ENCODE measurements at regions not wholly inside any gene's neighbourhood (a gene's known extent, or its start where the extent isn't known, plus 50 kb on each side); places are given as distances from the start of the nearest gene placed in this dataset.

DNA sequence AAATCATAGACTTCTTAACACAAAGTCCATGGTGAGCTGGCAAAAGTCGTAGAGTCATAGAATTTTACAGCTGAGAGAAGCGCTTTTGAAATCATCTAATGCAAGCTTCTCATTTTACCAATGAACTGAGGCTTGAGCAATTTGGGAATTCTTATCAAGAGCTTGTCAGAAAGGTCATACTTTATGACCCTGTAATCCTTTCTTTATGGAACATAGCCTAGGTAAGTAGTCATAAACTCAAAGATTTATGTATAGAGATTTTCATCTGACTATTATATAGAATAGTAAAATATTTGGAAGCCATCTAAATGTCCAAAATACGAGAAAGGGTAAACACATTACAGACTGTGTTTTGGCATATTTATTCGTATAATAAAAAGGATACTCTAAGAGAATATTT, 563.5 kb downstream of the PCDH7 start:
- Mint-ChIP-seq H3K9me3 (peaks cover 16% of the 10 kb centered on the region), H3K36me3 (no peaks in the 10 kb centered on the region), H3K4me1 (ENCODE audit: unreplicated experiment) (no peaks in the 10 kb centered on the region), H3K4me3 (no peak overlapping the region), H3K27me3 (no peaks in the 10 kb centered on the region), H3K27ac (no peak overlapping the region)
- no peak for DNase-seq (ENCODE audit: extremely low spot score, unreplicated experiment)
- TF ChIP-seq, protein P1, sequence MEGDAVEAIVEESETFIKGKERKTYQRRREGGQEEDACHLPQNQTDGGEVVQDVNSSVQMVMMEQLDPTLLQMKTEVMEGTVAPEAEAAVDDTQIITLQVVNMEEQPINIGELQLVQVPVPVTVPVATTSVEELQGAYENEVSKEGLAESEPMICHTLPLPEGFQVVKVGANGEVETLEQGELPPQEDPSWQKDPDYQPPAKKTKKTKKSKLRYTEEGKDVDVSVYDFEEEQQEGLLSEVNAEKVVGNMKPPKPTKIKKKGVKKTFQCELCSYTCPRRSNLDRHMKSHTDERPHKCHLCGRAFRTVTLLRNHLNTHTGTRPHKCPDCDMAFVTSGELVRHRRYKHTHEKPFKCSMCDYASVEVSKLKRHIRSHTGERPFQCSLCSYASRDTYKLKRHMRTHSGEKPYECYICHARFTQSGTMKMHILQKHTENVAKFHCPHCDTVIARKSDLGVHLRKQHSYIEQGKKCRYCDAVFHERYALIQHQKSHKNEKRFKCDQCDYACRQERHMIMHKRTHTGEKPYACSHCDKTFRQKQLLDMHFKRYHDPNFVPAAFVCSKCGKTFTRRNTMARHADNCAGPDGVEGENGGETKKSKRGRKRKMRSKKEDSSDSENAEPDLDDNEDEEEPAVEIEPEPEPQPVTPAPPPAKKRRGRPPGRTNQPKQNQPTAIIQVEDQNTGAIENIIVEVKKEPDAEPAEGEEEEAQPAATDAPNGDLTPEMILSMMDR (conservative IDR thresholded peaks at IDR 0.05) = no peak

DNA sequence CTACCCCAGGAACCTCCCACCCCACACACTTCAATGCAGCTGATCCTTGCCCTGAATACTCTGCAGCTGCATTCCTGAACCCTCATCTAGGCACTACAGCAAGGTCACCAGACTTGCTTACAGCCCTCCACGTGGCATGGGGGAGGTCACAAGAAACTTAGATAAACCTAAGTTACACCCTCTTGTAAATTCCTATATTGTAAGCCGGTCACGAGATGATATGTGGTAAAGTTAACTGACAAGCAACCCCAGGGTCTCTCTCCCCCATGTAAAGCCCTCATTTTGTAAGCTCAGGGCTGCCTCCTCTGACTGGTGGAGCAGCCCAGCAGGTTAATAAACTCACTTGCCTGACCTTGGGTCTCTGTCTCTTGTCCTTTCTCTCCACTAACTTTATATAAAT, 570.7 kb downstream of the PCDH7 start:
- no peak overlapping the region for H3K27ac Mint-ChIP-seq
- TF ChIP-seq, protein P1 (conservative IDR thresholded peaks at IDR 0.05) = no peak

DNA sequence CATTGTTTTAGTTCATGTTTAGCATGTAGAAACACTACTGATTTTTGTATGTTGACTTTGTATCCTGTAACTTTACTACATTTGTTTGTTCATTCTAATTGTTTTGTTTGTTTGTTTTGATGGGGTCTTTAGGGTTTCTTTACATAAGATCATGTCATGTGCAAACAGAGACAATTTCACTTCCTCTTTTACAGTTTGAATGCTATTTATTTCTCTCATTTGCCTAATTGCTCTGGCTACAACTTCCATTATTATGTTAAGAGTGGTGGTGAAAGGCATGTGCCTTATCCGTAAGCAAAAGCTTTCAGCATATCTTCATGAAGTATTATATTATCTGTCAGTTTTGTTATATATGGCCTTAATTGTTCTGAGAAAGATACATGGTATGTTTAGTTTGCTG, 571.1 kb downstream of the PCDH7 start:
- TF ChIP-seq, protein P1 (conservative IDR thresholded peaks at IDR 0.05) = no peak
- Mint-ChIP-seq H3K9me3 (peaks cover 3% of the 10 kb centered on the region), H3K27ac (no peak overlapping the region)

More for the DNA sequence above, 570.7 kb downstream of the PCDH7 start:
- no peak for DNase-seq (ENCODE audit: extremely low spot score, unreplicated experiment)
- peaks cover 7% of the 10 kb centered on the region for H3K9me3 Mint-ChIP-seq
- no peaks in the 10 kb centered on the region for H3K4me1 Mint-ChIP-seq (ENCODE audit: unreplicated experiment)
- no peaks in the 10 kb centered on the region for H3K36me3 Mint-ChIP-seq
- H3K27me3 Mint-ChIP-seq = no peaks in the 10 kb centered on the region
- H3K4me3 Mint-ChIP-seq = no peak overlapping the region

DNA sequence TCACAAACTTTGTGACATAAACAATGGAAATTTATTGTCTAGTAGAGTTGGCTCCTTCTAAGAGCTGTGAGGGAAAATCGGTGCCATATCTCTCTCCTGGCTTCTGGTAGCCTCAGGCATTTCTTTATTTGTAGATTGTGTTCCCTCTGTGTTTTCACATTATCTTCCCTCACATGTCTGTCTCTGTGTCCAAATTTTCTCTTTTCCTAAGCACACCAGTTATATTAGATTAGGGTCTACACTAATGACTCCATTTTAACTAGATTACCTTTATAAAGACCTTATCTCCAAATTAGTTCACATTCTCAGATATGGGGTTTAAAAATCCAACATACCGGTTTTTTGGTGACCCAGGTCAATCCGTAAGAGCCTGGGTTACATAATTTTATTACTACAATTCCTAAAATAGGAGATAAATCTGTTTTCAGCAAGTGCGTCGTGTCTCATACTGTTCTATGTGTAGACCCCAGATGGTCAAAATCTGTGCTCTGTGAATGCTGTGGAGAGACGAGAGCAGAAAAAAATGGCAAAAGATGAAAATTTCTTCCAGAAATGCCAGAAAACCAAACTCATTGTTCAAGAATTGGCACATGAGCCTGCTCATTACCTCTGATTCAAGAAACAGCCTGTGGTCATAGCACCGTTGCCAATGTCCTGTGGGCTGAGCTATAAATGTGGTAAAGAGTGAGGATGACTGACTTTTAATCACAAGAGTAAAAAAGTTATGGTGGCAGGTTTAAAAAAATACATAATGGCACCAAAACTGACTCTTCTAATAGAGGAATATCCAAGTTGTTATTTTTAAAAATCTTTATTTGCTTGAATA, 574.7 kb downstream of the PCDH7 start:
- Mint-ChIP-seq H3K27me3 (no peaks in the 10 kb centered on the region), H3K4me1 (ENCODE audit: unreplicated experiment) (no peaks in the 10 kb centered on the region), H3K9me3 (no peaks in the 10 kb centered on the region), H3K27ac (no peak overlapping the region), H3K4me3 (no peak overlapping the region), H3K36me3 (no peaks in the 10 kb centered on the region)
- TF ChIP-seq, protein P1 (conservative IDR thresholded peaks at IDR 0.05) = no peak
- no peak for DNase-seq (ENCODE audit: extremely low spot score, unreplicated experiment)

More for the DNA sequence above, 571.1 kb downstream of the PCDH7 start:
- H3K27me3 Mint-ChIP-seq = no peaks in the 10 kb centered on the region
- no peak for DNase-seq (ENCODE audit: extremely low spot score, unreplicated experiment)
- no peaks in the 10 kb centered on the region for H3K4me1 Mint-ChIP-seq (ENCODE audit: unreplicated experiment)
- H3K4me3 Mint-ChIP-seq = no peak overlapping the region
- no peaks in the 10 kb centered on the region for H3K36me3 Mint-ChIP-seq

DNA sequence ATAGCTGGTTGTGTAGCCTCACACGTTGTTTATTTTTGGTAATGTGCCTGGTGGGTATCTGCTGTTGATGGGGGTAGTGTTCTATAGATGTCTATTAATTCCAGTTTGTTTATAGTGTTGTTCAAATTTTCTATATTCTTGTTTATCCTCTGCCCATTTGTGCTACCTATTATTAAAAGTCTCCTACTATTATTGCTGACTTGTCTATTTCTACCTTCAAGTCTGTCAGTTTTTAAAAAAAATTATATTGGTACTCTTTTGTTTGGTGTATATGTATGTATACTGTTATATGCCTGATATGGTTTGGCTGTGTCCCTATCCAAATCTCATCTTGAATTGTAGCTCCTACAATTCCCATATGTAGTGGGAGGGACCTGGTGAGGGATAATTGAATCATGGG, 578.6 kb downstream of the PCDH7 start:
- H3K27ac Mint-ChIP-seq = no peak overlapping the region
- H3K4me1 Mint-ChIP-seq (ENCODE audit: unreplicated experiment) = no peaks in the 10 kb centered on the region
- no peaks in the 10 kb centered on the region for H3K9me3 Mint-ChIP-seq
- H3K27me3 Mint-ChIP-seq = no peaks in the 10 kb centered on the region
- TF ChIP-seq, protein P1 (conservative IDR thresholded peaks at IDR 0.05) = no peak
- no peaks in the 10 kb centered on the region for H3K36me3 Mint-ChIP-seq
- H3K4me3 Mint-ChIP-seq = no peak overlapping the region
- no peak for DNase-seq (ENCODE audit: extremely low spot score, unreplicated experiment)

Data from type B pancreatic cell (in vitro differentiated cells).